ENCODE measurements at regions not wholly inside any gene's neighbourhood (a gene's known extent, or its start where the extent isn't known, plus 50 kb on each side); places are given as distances from the start of the nearest gene placed in this dataset.

GRCh38 chr17:15091825-15092224 is 173.3 kb downstream of the PMP22 start:
- H3K27ac ChIP-seq (ENCODE audit: low read length) = no peak overlapping the region
- H3K4me1 ChIP-seq (ENCODE audit: control insufficient read depth, insufficient read depth, low read length) = 0 out of 2 replicates have a peak, but pooled peaks cover under 1% of the 10 kb centered on the region
- H3K9me3 ChIP-seq (ENCODE audit: control insufficient read depth, insufficient read depth, low read length) = no peaks in the 10 kb centered on the region
- no peaks in the 10 kb centered on the region for H3K27me3 ChIP-seq (ENCODE audit: control insufficient read depth, insufficient read depth, low read length)
- WGBS (ENCODE audit: insufficient coverage, insufficient read length) = no CpG with 5 or more reads among the region's 2 CpGs
- no peak for DNase-seq (ENCODE audit: low read depth, low spot score)
- H3K36me3 ChIP-seq (ENCODE audit: control insufficient read depth, insufficient read depth, low read length) = no peaks in the 10 kb centered on the region
- H3K4me3 ChIP-seq (ENCODE audit: low read length) = no peak overlapping the region

DNA sequence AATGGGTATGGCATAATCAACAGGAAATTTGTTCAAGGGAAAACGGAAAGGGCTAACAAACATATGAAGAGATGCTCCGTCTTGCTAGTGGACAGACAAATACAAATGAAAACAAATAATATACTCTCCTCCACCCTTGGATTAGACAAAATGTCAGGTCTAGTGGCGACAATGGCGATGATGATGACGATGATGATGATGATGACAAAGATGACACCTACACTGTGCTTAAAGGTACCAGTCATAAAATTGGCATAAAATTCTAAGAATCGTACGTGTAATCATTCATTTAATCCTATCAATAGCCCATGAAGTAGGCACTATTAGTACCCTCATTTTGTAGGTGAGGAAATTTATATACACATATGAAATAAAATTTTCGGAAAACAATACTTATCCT is 174.6 kb downstream of the PMP22 start:
- Histone ChIP-seq H3K27me3 (ENCODE audit: control insufficient read depth, insufficient read depth, low read length) (no peaks in the 10 kb centered on the region), H3K4me3 (ENCODE audit: low read length) (no peak overlapping the region), H3K36me3 (ENCODE audit: control insufficient read depth, insufficient read depth, low read length) (no peaks in the 10 kb centered on the region), H3K27ac (ENCODE audit: low read length) (no peak overlapping the region), H3K4me1 (ENCODE audit: control insufficient read depth, insufficient read depth, low read length) (peaks cover 2% of the 10 kb centered on the region; the same call in 1 of the 2 replicates), H3K9me3 (ENCODE audit: control insufficient read depth, insufficient read depth, low read length) (no peaks in the 10 kb centered on the region)
- WGBS (ENCODE audit: insufficient coverage, insufficient read length) = no CpG with 5 or more reads among the region's 8 CpGs
- no peak for DNase-seq (ENCODE audit: low read depth, low spot score)

DNA sequence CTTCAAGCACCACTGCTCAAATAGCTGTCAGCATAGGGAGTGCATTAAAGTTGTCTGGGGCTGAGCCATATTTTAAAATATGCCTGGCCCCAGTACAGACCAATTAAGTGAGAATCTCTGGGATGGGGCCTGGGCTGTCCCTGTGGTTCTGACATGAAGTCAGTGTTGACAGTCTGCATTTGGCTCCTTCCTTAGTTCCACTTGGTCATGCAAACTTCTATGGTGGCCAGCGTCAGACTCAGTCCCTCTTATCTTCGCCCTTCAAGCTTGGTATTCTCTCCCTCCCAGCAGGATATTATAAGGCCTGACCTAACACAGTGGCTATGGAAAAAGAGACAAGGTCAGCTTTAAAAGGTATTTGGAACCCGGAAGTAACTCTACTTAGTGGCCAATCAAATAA is 177.2 kb downstream of the PMP22 start:
- Histone ChIP-seq H3K9me3 (ENCODE audit: control insufficient read depth, insufficient read depth, low read length) (no peaks in the 10 kb centered on the region), H3K27me3 (ENCODE audit: control insufficient read depth, insufficient read depth, low read length) (no peaks in the 10 kb centered on the region), H3K4me3 (ENCODE audit: low read length) (no peak overlapping the region), H3K36me3 (ENCODE audit: control insufficient read depth, insufficient read depth, low read length) (no peaks in the 10 kb centered on the region), H3K27ac (ENCODE audit: low read length) (no peak overlapping the region), H3K4me1 (ENCODE audit: control insufficient read depth, insufficient read depth, low read length) (peaks cover 2% of the 10 kb centered on the region; the same call in 1 of the 2 replicates)
- WGBS (ENCODE audit: insufficient coverage, insufficient read length) = no CpG with 5 or more reads among the region's 3 CpGs
- no peak for DNase-seq (ENCODE audit: low read depth, low spot score)

DNA sequence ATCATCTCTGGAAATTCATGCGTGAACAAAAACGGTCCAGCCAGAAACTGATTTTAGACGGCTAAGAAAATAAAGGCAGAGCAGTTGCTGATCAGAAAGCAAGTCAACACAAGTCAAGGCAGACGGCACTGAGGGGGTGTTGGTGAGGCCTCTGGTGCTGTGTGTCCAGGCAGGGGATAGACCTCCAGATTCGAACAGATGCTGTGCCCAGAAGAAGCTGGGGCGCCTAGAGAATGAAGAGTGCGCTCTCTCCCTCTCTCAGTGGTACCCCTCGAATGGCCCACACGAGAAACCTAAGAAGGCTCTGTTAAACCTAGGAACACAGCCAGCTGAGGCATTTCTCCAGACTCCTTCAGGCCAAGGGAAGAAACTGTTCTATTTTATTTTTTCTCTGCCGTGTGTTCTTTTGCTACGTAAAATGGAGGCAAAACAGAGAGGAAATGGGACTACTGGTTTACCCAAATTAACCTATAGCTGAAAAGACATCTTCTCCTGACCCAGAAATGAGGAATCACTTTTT is 178.3 kb downstream of the PMP22 start:
- no peak for DNase-seq (ENCODE audit: low read depth, low spot score)
- no CpG with 5 or more reads among the region's 11 CpGs for WGBS (ENCODE audit: insufficient coverage, insufficient read length)
- H3K36me3 ChIP-seq (ENCODE audit: control insufficient read depth, insufficient read depth, low read length) = no peaks in the 10 kb centered on the region
- peaks cover 2% of the 10 kb centered on the region; the same call in 1 of the 2 replicates for H3K4me1 ChIP-seq (ENCODE audit: control insufficient read depth, insufficient read depth, low read length)
- no peaks in the 10 kb centered on the region for H3K9me3 ChIP-seq (ENCODE audit: control insufficient read depth, insufficient read depth, low read length)
- no peak overlapping the region for H3K27ac ChIP-seq (ENCODE audit: low read length)
- no peak overlapping the region for H3K4me3 ChIP-seq (ENCODE audit: low read length)
- no peaks in the 10 kb centered on the region for H3K27me3 ChIP-seq (ENCODE audit: control insufficient read depth, insufficient read depth, low read length)

- H3K36me3 ChIP-seq (ENCODE audit: control insufficient read depth, insufficient read depth, low read length) = no peaks in the 10 kb centered on the region
- H3K4me3 ChIP-seq (ENCODE audit: low read length) = no peak overlapping the region
- H3K27ac ChIP-seq (ENCODE audit: low read length) = no peak overlapping the region
- H3K4me1 ChIP-seq (ENCODE audit: control insufficient read depth, insufficient read depth, low read length) = peaks cover 2% of the 10 kb centered on the region; the same call in 1 of the 2 replicates
- DNase-seq (ENCODE audit: low read depth, low spot score) = no peak
- H3K27me3 ChIP-seq (ENCODE audit: control insufficient read depth, insufficient read depth, low read length) = no peaks in the 10 kb centered on the region
- WGBS (ENCODE audit: insufficient coverage, insufficient read length) = no CpG with 5 or more reads among the region's 6 CpGs
- no peaks in the 10 kb centered on the region for H3K9me3 ChIP-seq (ENCODE audit: control insufficient read depth, insufficient read depth, low read length)
These were observed 179.0 kb downstream of the PMP22 start for GRCh38 chr17:15085890-15086677.

GRCh38 chr17:15083225-15083624 is 181.9 kb downstream of the PMP22 start:
- Histone ChIP-seq H3K4me3 (ENCODE audit: low read length) (no peak overlapping the region), H3K27ac (ENCODE audit: low read length) (no peak overlapping the region), H3K36me3 (ENCODE audit: control insufficient read depth, insufficient read depth, low read length) (no peaks in the 10 kb centered on the region), H3K27me3 (ENCODE audit: control insufficient read depth, insufficient read depth, low read length) (no peaks in the 10 kb centered on the region), H3K4me1 (ENCODE audit: control insufficient read depth, insufficient read depth, low read length) (peaks cover 2% of the 10 kb centered on the region; the same call in 1 of the 2 replicates), H3K9me3 (ENCODE audit: control insufficient read depth, insufficient read depth, low read length) (no peaks in the 10 kb centered on the region)
- no CpG with 5 or more reads among the region's 5 CpGs for WGBS (ENCODE audit: insufficient coverage, insufficient read length)
- no peak for DNase-seq (ENCODE audit: low read depth, low spot score)

- Histone ChIP-seq H3K4me3 (ENCODE audit: low read length) (no peak overlapping the region), H3K27ac (ENCODE audit: low read length) (no peak overlapping the region), H3K9me3 (ENCODE audit: control insufficient read depth, insufficient read depth, low read length) (no peaks in the 10 kb centered on the region), H3K4me1 (ENCODE audit: control insufficient read depth, insufficient read depth, low read length) (peaks cover 2% of the 10 kb centered on the region; the same call in 1 of the 2 replicates), H3K36me3 (ENCODE audit: control insufficient read depth, insufficient read depth, low read length) (no peaks in the 10 kb centered on the region), H3K27me3 (ENCODE audit: control insufficient read depth, insufficient read depth, low read length) (no peaks in the 10 kb centered on the region)
- WGBS (ENCODE audit: insufficient coverage, insufficient read length) = no CpG with 5 or more reads among the region's 3 CpGs
- no peak for DNase-seq (ENCODE audit: low read depth, low spot score)
These were observed 184.1 kb downstream of the PMP22 start for GRCh38 chr17:15081008-15081407.

DNA sequence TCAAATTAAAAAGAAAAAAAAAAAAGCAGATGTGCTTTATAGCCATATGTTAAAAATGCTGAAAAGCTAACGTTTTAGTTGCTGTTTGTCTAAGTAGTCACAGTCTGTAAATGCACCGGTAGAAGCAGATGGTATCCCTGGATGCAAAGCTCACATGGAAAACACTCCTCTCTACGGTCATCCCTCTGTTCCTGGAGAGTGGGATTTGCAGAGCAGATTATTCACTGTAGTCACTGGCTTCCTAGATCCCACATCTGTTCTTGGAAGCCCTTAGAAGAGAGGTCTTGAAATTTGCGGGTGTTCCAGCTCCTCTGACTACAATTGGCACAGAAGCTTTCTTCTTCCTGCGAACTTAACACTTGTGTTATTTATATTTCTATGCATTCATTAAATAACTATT is 186.6 kb downstream of the PMP22 start:
- H3K27ac ChIP-seq (ENCODE audit: low read length) = no peak overlapping the region
- H3K9me3 ChIP-seq (ENCODE audit: control insufficient read depth, insufficient read depth, low read length) = no peaks in the 10 kb centered on the region
- H3K27me3 ChIP-seq (ENCODE audit: control insufficient read depth, insufficient read depth, low read length) = no peaks in the 10 kb centered on the region
- no peak for DNase-seq (ENCODE audit: low read depth, low spot score)
- WGBS (ENCODE audit: insufficient coverage, insufficient read length) = no CpG with 5 or more reads among the region's 5 CpGs
- H3K4me3 ChIP-seq (ENCODE audit: low read length) = no peak overlapping the region
- peaks cover 2% of the 10 kb centered on the region; the same call in 1 of the 2 replicates for H3K4me1 ChIP-seq (ENCODE audit: control insufficient read depth, insufficient read depth, low read length)
- H3K36me3 ChIP-seq (ENCODE audit: control insufficient read depth, insufficient read depth, low read length) = no peaks in the 10 kb centered on the region

DNA sequence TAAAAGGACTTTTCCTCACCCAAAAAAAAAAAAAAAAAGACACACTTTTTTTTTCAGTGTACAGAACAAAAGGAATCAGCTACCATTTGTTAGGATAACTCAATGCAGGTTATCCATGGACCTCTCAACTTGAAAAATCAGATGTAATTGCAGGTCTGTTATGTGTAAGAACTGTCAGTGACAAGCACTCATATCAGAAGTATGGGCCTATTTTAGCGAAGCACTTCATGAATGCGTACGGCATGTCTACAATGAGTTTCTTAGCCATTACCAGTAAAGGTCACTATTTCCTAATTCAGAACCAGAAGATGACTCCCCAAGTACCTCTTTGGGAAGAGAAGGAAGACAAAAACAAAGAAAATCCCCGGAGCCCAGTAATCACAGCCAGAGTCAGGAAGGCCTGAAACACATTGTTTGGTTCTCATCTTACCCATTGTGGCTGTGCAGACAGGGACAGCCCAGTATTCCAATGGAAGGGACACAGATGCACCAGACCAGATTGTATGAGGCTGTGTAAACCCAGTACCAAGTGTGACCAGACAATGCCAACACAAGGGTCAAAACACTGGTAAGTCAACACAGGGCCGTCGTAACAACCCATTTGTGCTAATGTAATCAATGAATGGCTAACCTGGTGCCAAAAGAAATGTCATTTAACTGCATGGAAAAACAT is 188.0 kb downstream of the PMP22 start:
- Histone ChIP-seq H3K4me3 (ENCODE audit: low read length) (no peak overlapping the region), H3K4me1 (ENCODE audit: control insufficient read depth, insufficient read depth, low read length) (peaks cover 2% of the 10 kb centered on the region; the same call in 1 of the 2 replicates), H3K27ac (ENCODE audit: low read length) (no peak overlapping the region), H3K9me3 (ENCODE audit: control insufficient read depth, insufficient read depth, low read length) (no peaks in the 10 kb centered on the region), H3K27me3 (ENCODE audit: control insufficient read depth, insufficient read depth, low read length) (no peaks in the 10 kb centered on the region), H3K36me3 (ENCODE audit: control insufficient read depth, insufficient read depth, low read length) (no peaks in the 10 kb centered on the region)
- no CpG with 5 or more reads among the region's 6 CpGs for WGBS (ENCODE audit: insufficient coverage, insufficient read length)
- DNase-seq (ENCODE audit: low read depth, low spot score) = no peak

DNA sequence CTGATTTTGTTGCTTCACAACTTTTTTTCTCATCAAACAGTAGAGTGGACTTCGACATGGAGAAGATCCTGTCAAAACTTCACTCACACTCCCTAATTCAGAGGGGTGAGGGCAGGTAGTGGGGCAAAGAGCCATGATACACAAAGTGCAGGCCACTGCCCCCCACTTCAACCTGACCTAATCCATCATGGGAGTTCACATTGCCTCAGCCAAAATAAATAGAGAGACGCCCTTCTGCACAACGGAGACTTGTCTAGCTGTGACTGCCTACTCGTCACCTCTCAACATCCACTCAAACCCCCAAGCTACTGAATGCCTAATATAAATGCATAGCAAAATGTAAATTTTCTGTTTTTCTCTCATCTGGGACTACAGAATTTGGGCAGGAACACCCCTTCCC is 213.2 kb downstream of the PMP22 start:
- no peaks in the 10 kb centered on the region for H3K9me3 ChIP-seq (ENCODE audit: control insufficient read depth, insufficient read depth, low read length)
- H3K4me3 ChIP-seq (ENCODE audit: low read length) = no peak overlapping the region
- no peaks in the 10 kb centered on the region; the same call in 1 of the 2 replicates for H3K27me3 ChIP-seq (ENCODE audit: control insufficient read depth, insufficient read depth, low read length)
- no peak overlapping the region for H3K27ac ChIP-seq (ENCODE audit: low read length)
- no peaks in the 10 kb centered on the region for H3K36me3 ChIP-seq (ENCODE audit: control insufficient read depth, insufficient read depth, low read length)
- WGBS (ENCODE audit: insufficient coverage, insufficient read length) = no CpG with 5 or more reads among the region's 4 CpGs
- H3K4me1 ChIP-seq (ENCODE audit: control insufficient read depth, insufficient read depth, low read length) = peaks cover 3% of the 10 kb centered on the region; the same call in 1 of the 2 replicates
- no peak for DNase-seq (ENCODE audit: low read depth, low spot score)

All from iPS DF 6.9 (cell line).